CMK (cell line): ENCODE measurements at regions not wholly inside any gene's neighbourhood (a gene's known extent, or its start where the extent isn't known, plus 50 kb on each side); places are given as distances from the start of the nearest gene placed in this dataset.
"Not testable (repeated sequence)": the region's sequence is repeated elsewhere in the genome, so short reads cannot be mapped to it uniquely, and the experiment has no call there.

Source experiments
- DNase-seq: peaks from one replicate; pipeline ENCODE4 v3.0.0-alpha.2; 2010; ENCODE audit warnings: low read depth

DNA sequence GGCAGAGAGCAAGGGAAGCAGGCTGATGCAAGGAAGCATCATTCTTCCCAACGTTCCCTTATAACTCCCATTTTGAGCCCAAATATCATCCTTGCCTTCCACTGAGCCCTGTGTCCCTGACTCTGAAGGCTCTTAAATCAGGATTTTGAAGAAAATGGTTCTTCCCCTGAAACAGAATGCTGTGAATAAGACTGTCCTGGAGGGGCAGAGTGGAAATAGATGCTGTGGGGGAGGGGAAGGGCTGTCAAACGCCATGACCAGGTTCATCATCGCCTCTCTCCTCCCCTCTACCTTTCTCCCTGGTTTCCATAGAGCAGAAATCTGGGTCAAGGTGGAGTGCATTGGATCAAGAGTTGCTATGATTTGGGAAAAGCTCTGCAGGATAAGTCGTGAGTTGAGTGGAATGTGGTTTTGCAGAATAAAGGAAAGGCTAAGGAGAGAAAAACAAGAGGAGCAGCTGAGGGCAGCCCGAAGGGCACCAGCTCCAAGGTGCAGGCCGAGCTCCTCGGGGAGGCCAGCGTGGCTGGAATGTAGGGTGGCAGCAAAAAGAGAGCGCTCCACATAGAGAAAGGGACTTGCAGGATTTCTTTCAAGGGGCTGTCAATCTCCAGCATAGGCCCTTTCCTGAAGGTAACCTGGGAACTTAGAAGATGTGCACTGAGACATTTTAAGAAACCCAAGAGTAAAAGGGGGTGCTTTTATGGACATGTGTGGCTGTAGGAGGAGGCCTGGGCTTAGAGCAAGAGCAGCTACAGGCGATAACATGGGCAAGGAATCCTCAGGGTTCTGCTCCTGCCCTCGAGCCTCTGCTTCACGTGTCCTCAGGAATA is 120.8 kb upstream of the CDYL start:
- no peak for DNase-seq

- no peak for DNase-seq
Measured at GRCh38 chr6:4653141-4653540, 123.1 kb upstream of the CDYL start.

DNA sequence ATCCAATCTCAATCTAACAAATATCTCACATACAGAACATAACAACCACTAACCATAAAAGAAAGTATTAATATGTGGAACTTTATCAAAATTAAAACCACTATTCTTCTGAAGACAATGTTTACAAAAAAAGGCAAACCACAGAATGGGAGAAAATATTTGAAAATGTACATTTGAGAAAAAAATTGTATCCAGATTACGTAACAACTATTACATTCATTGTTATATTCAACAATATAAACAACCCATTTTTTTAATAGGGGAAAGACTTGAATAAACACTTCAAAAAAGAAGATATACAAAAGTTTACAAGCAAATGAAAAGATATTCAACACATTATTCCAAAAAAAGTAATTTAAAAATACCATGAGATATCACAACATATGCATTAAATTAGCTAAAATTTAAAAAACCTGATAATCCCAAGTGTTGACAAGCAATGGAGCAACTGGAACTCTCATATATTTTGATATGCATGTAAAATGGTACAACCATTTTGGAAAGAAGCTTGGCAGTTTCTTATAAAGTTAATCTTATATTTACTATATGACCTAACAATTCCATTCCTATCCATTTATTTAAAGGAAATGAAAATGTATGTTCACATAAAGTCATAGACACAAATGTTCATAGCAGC is 124.3 kb upstream of the CDYL start:
- no peak for DNase-seq

DNA sequence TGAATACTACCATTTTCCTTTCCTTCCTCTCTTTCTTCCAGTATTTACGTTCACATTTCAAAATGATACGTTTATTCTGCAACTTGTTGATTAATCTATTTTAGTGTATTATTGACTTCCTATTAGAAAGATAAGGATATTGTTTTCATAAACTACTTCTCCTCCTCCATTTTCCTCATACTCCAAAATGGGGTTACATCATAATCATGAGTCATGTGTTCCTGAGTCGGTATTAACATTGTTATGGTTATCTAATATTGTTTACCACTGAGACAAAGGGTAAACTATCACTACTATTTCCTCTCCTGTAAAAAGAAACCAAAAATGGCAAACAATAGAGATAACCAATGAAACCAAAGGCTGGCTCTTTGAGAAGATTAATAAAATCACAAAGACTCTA is 126.5 kb upstream of the CDYL start:
- DNase-seq, result no peak

GRCh38 chr6:4647414-4648365 is 128.5 kb upstream of the CDYL start:
- peak; percentile 61 for DNase-seq

- DNase-seq, result no peak
Measured at GRCh38 chr6:4645713-4646360, 130.4 kb upstream of the CDYL start.

GRCh38 chr6:4644996-4645395 is 131.2 kb upstream of the CDYL start:
- DNase-seq, result no peak

DNA sequence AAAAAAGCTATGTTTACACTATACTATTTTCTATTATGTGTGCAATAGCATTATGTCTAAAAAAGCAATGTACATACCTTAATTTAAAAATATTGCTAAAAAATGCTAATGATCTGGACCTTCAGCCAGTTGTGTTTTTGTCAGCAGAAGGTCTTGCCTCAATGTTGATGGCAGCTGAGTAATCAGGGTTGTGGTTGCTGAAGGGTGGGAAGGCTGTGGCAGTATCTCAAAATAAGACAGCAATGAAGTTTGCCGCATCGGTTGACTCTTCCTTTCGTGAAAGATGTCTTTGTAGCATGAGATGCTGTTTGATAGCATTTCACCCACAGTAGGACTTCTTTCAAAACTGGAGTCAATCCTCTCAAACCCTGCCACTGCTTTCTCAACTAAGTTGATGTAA is 134.7 kb upstream of the CDYL start:
- no peak for DNase-seq

DNA sequence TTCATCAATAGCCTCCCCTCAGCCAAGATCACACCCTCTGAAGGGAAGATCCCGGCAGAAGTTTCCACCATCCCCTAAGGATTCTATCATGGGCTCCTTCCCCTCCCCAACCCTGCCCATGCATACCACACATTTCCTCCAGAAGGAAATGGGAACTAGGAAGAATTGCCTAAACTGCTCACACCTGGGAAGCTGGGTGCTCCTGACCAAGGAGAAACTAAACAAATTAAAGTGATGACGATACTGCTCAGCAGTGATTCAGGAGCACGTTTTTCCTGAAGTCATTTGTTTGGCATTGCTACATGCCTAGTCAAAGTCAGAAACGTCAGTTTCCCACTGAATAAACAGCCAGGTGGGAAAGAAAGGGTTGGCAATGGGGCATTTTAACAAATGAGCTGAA is 136.1 kb upstream of the CDYL start:
- no peak for DNase-seq

GRCh38 chr6:4638641-4639040 is 137.6 kb upstream of the CDYL start:
- DNase-seq, result no peak

DNA sequence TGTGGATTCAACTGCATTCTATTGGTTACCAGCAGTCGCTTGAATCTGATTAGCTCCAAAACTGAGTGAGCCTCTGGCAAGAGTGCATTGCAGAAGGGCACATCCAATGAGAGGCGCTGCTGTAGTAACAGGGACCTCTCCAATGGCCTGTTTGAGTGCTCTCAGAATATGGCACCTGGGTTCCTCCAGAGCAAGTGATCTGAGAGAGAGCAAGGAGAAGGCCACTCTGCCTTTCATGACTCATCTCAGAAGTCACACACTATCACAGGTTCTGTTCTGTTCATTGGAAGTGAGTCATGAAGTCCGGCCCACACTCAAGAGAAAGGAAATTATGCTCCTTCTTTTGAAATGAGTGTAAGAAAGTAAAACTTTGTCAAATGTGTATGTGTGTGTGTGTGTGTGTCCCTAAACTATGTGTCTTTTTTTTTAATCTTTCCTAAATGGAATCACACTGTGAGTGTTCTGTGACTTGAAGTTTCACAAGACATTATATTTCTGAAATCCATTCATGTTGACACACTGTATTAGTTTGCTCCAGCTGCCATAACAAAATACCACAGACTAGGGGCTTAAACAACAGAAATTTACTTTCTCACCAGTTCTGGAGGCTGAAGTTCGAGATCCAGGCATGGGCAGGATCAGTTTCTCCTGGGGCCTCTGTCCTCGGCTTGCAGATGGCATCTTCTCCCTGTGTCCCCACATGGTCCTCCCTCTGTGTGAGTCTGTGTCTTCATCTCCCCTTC is 138.3 kb upstream of the CDYL start:
- DNase-seq, result no peak

- no peak for DNase-seq
Measured at GRCh38 chr6:4636881-4637224, 139.4 kb upstream of the CDYL start.

- no peak for DNase-seq
Measured at GRCh38 chr6:4636191-4636880, 139.9 kb upstream of the CDYL start.

DNA sequence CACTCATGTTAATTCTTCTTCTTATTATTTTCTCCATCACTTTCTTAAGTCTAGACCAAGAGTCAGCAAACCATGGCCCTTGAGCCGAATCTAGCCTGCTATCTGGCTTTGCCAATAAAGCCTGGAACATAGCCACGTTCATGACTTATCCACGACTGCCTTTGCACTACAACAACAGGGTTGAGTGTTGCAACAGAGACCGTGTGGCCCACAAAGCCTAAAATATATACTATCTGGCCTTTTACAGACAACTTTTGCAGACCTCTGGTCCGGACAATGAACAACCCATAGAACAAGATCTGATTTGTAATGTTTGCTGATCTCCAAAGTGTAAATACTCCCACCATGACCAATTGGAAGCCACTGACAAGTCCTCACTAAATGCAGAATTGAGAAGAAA is 140.5 kb upstream of the CDYL start:
- no peak for DNase-seq

DNA sequence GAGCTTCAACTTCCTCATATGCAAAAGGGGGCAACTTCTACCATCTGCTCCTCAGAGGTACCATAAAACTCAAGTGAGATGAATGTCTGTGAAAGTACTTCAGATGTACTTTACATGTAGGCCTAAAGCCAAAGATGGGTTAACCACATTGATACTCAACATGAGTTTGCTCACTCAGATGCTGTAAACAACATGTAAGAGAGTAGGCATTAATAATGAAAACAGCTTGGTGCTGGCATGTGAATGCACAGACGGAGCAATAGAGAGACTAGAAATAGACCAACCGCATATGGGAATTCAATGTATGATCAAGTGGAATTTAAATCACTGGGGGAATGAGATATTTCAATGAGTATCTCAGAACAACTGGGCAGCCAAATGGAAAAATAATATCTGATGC is 143.8 kb upstream of the CDYL start:
- no peak for DNase-seq

DNA sequence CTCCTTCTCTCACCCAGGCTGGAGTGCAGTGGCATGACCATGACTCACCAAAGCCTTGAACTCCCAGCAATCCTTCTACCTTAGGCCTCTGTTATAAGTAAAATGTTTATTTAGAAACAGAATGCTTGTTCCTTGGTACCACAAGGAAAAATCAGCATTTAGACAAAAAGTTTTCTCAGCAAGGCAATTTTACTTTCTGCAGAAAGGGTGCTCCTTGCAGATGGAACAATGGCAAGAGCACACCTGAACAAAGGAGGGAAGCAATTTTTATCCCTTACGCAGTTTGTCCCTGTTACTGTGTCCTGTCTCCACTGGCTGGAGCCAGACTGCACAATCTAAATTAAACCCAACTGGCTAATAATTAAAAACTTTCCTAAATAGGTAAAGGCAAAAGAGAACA is 146.4 kb upstream of the CDYL start:
- not testable (repeated sequence) for DNase-seq

- no peak for DNase-seq
Measured at GRCh38 chr6:4625557-4625956, 150.6 kb upstream of the CDYL start.

DNA sequence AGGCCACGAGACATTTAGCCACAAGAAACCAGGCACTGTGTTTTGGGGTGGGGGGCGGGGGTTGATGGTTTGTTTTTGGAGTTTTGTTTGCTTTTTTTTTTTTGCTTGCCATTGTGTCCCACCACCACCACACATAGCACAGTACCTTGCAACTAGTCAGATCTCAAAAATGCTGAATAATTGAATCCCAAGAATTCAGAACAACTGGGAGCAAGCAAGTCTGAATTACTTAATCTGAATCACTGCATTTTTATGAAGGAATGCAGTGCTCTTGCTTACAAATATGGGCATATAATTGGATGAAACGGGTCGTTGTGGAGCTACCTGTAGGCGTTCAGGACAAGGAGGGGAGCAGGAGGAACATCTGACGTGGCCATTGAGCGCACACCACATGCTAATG is 151.5 kb upstream of the CDYL start:
- DNase-seq, result no peak

DNA sequence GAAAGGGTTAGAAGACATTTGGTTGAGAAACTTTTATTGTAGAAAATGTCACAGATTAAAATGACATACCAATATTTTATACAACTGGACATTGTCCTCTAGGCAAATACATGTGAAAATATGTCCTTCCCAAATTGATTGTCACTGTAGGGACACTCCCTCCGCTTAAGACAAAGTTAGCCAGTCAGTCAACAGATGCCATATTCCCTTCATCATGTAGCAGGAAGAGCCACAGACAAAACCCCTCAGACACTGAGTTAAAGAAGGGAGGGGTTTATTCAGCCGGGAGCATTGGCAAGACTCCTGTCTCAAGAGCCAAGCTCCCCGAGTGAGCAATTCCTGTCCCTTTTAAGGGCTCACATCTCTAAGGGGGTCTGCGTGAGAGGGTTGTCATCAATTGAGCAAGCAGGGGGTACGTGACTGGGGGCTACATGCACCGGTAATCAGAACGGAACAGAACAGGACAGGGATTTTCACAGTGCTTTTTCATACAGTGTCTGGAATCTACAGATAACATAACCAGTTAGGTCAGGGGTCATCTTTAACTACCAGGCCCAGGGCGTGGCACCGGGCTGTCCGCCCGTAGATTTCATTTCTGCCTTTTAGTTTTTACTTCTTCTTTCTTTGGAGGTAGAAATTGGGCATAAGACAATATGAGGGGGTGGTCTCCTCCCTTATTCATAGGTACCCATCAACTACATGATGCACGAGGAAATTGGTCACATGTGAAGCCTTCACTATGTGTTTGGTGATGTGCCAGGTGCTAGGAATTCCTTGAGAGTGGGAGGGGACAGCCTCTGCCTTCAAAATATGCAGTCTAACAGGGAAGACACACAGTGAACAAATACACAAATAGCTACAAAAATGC is 155.7 kb upstream of the CDYL start:
- peak; percentile 60 for DNase-seq

DNA sequence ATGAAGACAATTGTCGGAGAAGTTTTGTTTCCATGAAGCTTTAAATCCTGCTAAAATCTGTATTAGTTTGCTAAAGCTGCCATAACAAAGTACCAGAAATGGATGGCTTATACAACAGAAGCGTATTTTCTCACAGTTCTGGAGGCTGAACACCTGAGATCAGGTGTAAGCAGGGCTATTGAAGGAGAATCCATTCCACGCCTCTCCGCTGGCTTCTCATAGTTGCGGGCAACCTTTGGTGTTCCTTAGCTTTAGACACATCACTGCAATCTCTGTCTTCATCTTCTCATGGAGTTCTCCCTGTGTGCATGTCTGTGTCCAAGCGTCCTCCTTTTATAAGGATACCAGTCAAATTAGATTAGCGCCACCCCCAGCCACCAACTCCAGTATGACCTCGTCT is 159.9 kb upstream of the CDYL start:
- no peak for DNase-seq
